ENCODE measurements at regions not wholly inside any gene's neighbourhood (a gene's known extent, or its start where the extent isn't known, plus 50 kb on each side); places are given as distances from the start of the nearest gene placed in this dataset.

- TF ChIP-seq CTCF (IDR thresholded peaks at IDR 0.05) (no peak), POLR2AphosphoS5 (IDR thresholded peaks at IDR 0.05) (no peak), POLR2A (IDR thresholded peaks at IDR 0.05) (no peak)
Observed at GRCh38 chr11:116030697-116031331, 526.6 kb upstream of the CADM1 start.

Measured in gastroesophageal sphincter (tissue), 3 donors.